B cell (primary cell): ENCODE measurements at regions not wholly inside any gene's neighbourhood (a gene's known extent, or its start where the extent isn't known, plus 50 kb on each side); places are given as distances from the start of the nearest gene placed in this dataset.

Experiments
- ATAC-seq: fragments of 200-7000 bp; cut with Tn5 transposase; one replicate; pipeline ENCODE4 v1.10.0; 2021; ENCODE audit warnings: low read depth, mild to moderate bottlenecking, moderate number of reproducible peaks, moderate library complexity
- CTCF ChIA-PET: fragments of 350-600 bp; sonication (Branson Sonifier 250); formaldehyde crosslinking; loops from one replicate; lab custom pipeline; 2021; ENCODE audit warnings: antibody characterized with exemption, inconsistent platforms; lab: Charles Lee
- POLR2A ChIA-PET: fragments of 350-600 bp; sonication (Branson Sonifier 250); formaldehyde crosslinking; loops from one replicate; lab custom pipeline; 2021; ENCODE audit warnings: antibody characterized with exemption; lab: Charles Lee
- DNase-seq: peaks from one replicate; pipeline ENCODE4 v3.0.0; 2013
- H2AFZ ChIP-seq: 2 replicates; pipeline ENCODE4 v1.6.1; 2012; ENCODE audit warnings: mild to moderate bottlenecking, low read depth, low read length; ENCODE audit not compliant: insufficient read depth, poor library complexity, severe bottlenecking
- H3K27ac ChIP-seq, 2 donors: 1 replicate in 1 of 2; 2 replicates in 1 of 2; pipeline ENCODE4 v1.5.1; 2012 to 2013; ENCODE audit warnings: low read length in 2 of 2, mild to moderate bottlenecking in 2 of 2, moderate library complexity in 1 of 2
- H3K27me3 ChIP-seq, 4 experiments: fragments of 200-600 bp in 1 of 4; sonication (generic) in 1 of 4; replicated peaks in 1 of 4; 1 replicate in 2 of 4; 2 replicates in 2 of 4; pipeline versions ENCODE4 v1.6.1 to v1.7.0; 2013 to 2016; ENCODE audit warnings: low read length in 3 of 4, mild to moderate bottlenecking in 2 of 4, mixed read lengths in 1 of 4, moderate library complexity in 1 of 4; ENCODE audit not compliant: insufficient read depth in 4 of 4, control insufficient read depth in 3 of 4; ENCODE audit errors: control extremely low read depth in 1 of 4
- H3K36me3 ChIP-seq, 2 experiments: replicated peaks in 1 of 2; 1 replicate in 1 of 2; 2 replicates in 1 of 2; pipeline versions ENCODE4 v1.6.1 to v1.7.1; 2013; ENCODE audit warnings: low read length in 1 of 2; ENCODE audit not compliant: insufficient read depth in 2 of 2, control insufficient read depth in 1 of 2; ENCODE audit errors: control extremely low read depth in 1 of 2, extremely low read depth in 1 of 2
- H3K4me1 ChIP-seq, 2 donors: fragments of 200-600 bp in 1 of 2; sonication (generic) in 1 of 2; 1 replicate in 1 of 2; 2 replicates in 1 of 2; pipeline versions ENCODE4 v1.5.1 to v1.6.1; 2013 to 2017; ENCODE audit warnings: low read length in 2 of 2; ENCODE audit not compliant: control insufficient read depth in 2 of 2, insufficient read depth in 2 of 2
- H3K4me2 ChIP-seq: replicated peaks from 2 replicates; pipeline ENCODE3; 2012; ENCODE audit warnings: mild to moderate bottlenecking, low read depth, low read length; ENCODE audit not compliant: poor library complexity, severe bottlenecking
- H3K4me3 ChIP-seq, 5 experiments: fragments of 200-600 bp in 1 of 5; sonication (generic) in 1 of 5; 1 replicate in 3 of 5; 2 replicates in 2 of 5; pipeline versions ENCODE4 v1.5.1 to v1.7.0; 2011 to 2016; ENCODE audit warnings: low read length in 4 of 5, mild to moderate bottlenecking in 4 of 5, low read depth in 2 of 5, control low read depth in 1 of 5, moderate library complexity in 1 of 5; ENCODE audit not compliant: insufficient read depth in 1 of 5; ENCODE audit errors: control extremely low read depth in 1 of 5, extremely low read depth in 1 of 5
- H3K79me2 ChIP-seq: fragments of 200-600 bp; sonication (generic); one replicate; pipeline ENCODE4 v1.6.0; 2016; ENCODE audit warnings: low read length; ENCODE audit not compliant: control insufficient read depth, insufficient read depth
- H3K9ac ChIP-seq: fragments of 200-600 bp; sonication (generic); 2 replicates; pipeline ENCODE4 v1.6.1; 2017; ENCODE audit warnings: mild to moderate bottlenecking, low read length, moderate library complexity
- H3K9me3 ChIP-seq, 3 donors: one replicate each; pipeline versions ENCODE4 v1.6.1 to v1.7.1; 2013; ENCODE audit warnings: low read length in 2 of 3; ENCODE audit not compliant: control insufficient read depth in 2 of 3, insufficient read depth in 1 of 3; ENCODE audit errors: control extremely low read depth in 1 of 3
- H4K20me1 ChIP-seq: 2 replicates; pipeline ENCODE4 v1.6.0; 2012; ENCODE audit warnings: mild to moderate bottlenecking, low read length; ENCODE audit not compliant: insufficient read depth, control insufficient read depth, poor library complexity, severe bottlenecking
- H3K27ac Mint-ChIP-seq: one replicate; pipeline ENCODE4 v1.8.0; 2021; ENCODE audit warnings: mixed read lengths
- H3K27me3 Mint-ChIP-seq: one replicate; pipeline ENCODE4 v1.8.0; 2021; ENCODE audit warnings: mixed read lengths
- H3K4me1 Mint-ChIP-seq: one replicate; pipeline ENCODE4 v1.8.0; 2021; ENCODE audit warnings: mixed read lengths
- H3K4me3 Mint-ChIP-seq: one replicate; pipeline ENCODE4 v1.8.0; 2021; ENCODE audit warnings: mixed read lengths
- H3K9me3 Mint-ChIP-seq: one replicate; pipeline ENCODE4 v1.8.0; 2022; ENCODE audit warnings: mixed read lengths; ENCODE audit not compliant: insufficient read depth
- EZH2 ChIP-seq: IDR thresholded peaks from 2 replicates; pipeline ENCODE4 v1.6.1; 2012; ENCODE audit warnings: borderline replicate concordance, low read depth, mild to moderate bottlenecking, moderate library complexity, low read length; ENCODE audit not compliant: insufficient read depth, poor library complexity, severe bottlenecking
- WGBS: methylation state at CpG from one replicate; pipeline ENCODE4 v1.1.5; 2013; ENCODE audit warnings: missing lambda C conversion rate; ENCODE audit not compliant: insufficient coverage; 5-methylcytosine and 5-hydroxymethylcytosine counted together
- intact Hi-C: fragments of 100-400 bp; cut with micrococcal nuclease; formaldehyde crosslinking; loops from one replicate; pipeline ENCODE4 v1.10.0; 2022
- TF ChIP-seq, protein P1 (sequence below): fragments of 200-600 bp; IDR thresholded peaks from one replicate; pipeline ENCODE4 v1.8.0; 2022; ENCODE audit warnings: antibody characterized with exemption, mild to moderate bottlenecking

DNA sequence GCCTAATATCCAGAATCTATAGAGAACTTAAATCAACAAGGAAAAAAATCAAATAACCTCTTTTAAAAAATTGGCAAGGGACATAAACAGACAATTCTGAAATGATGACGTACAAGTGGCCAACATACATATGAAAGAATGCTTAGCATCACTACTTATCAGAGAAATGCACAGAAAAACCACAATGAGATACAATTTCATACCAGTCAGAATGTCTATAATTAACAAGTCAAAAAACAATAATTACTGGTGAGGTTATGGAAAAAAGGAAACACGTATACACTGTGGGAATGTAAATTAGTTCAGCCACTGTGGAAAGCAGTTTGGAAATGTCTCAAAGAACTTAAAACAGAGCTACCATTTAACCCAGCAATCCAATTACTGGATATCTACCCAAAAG, 1192.0 kb downstream of the CDH12 start:
- H3K36me3 ChIP-seq, result no peaks in the 10 kb centered on the region
- peaks cover 0 to 10% (median 0%) of the 10 kb centered on the region in 3 donors for H3K9me3 ChIP-seq
- POLR2A ChIA-PET, result no interaction called here
- Mint-ChIP-seq H3K4me1 (no peaks in the 10 kb centered on the region), H3K4me3 (no peak overlapping the region), H3K27ac (no peak overlapping the region), H3K27me3 (no peaks in the 10 kb centered on the region), H3K9me3 (peaks cover 11% of the 10 kb centered on the region)
- no CpG with 5 or more reads among the region's 2 CpGs for WGBS
- H3K4me2 ChIP-seq, result no peak overlapping the region
- no peak overlapping the region for H2AFZ ChIP-seq
- ATAC-seq, result no peak
- no peak for DNase-seq
- CTCF ChIA-PET, result no interaction called here
- H4K20me1 ChIP-seq, result no peaks in the 10 kb centered on the region
- no peaks in the 10 kb centered on the region for H3K4me1 ChIP-seq
- no peaks in the 10 kb centered on the region for H3K79me2 ChIP-seq
- H3K9ac ChIP-seq, result no peak overlapping the region
- no peak overlapping the region for H3K27ac ChIP-seq
- no peak overlapping the region for H3K4me3 ChIP-seq
- TF ChIP-seq, protein P1, sequence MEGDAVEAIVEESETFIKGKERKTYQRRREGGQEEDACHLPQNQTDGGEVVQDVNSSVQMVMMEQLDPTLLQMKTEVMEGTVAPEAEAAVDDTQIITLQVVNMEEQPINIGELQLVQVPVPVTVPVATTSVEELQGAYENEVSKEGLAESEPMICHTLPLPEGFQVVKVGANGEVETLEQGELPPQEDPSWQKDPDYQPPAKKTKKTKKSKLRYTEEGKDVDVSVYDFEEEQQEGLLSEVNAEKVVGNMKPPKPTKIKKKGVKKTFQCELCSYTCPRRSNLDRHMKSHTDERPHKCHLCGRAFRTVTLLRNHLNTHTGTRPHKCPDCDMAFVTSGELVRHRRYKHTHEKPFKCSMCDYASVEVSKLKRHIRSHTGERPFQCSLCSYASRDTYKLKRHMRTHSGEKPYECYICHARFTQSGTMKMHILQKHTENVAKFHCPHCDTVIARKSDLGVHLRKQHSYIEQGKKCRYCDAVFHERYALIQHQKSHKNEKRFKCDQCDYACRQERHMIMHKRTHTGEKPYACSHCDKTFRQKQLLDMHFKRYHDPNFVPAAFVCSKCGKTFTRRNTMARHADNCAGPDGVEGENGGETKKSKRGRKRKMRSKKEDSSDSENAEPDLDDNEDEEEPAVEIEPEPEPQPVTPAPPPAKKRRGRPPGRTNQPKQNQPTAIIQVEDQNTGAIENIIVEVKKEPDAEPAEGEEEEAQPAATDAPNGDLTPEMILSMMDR, result no peak
- no peak for TF ChIP-seq EZH2
- intact Hi-C loops, result no loop called here
- no peaks in the 10 kb centered on the region for H3K27me3 ChIP-seq

- Mint-ChIP-seq H3K4me3 (no peak overlapping the region), H3K4me1 (no peaks in the 10 kb centered on the region), H3K27ac (no peak overlapping the region), H3K27me3 (no peaks in the 10 kb centered on the region), H3K9me3 (peaks cover 3% of the 10 kb centered on the region)
- H4K20me1 ChIP-seq, result no peaks in the 10 kb centered on the region
- DNase-seq (no peak), ATAC-seq (no peak)
- no peak overlapping the region for H3K4me2 ChIP-seq
- H3K4me1 ChIP-seq, result no peaks in the 10 kb centered on the region
- no peak for TF ChIP-seq EZH2
- TF ChIP-seq, protein P1, result no peak
- H3K27me3 ChIP-seq, result no peaks in the 10 kb centered on the region
- H3K4me3 ChIP-seq, result no peak overlapping the region
- peaks cover 0 to 3% (median 0%) of the 10 kb centered on the region in 3 donors for H3K9me3 ChIP-seq
- H2AFZ ChIP-seq, result no peak overlapping the region
- H3K9ac ChIP-seq, result no peak overlapping the region
- WGBS, result 67% methylated on average over 1 of the region's 2 CpGs
- no peak overlapping the region for H3K27ac ChIP-seq
- intact Hi-C loops, result no loop called here
- ChIA-PET CTCF (no interaction called here), POLR2A (no interaction called here)
- H3K36me3 ChIP-seq, result no peaks in the 10 kb centered on the region
- no peaks in the 10 kb centered on the region for H3K79me2 ChIP-seq
These were observed 1198.6 kb downstream of the CDH12 start for GRCh38 chr5:21654556-21654955.
